ENCODE measurements at regions not wholly inside any gene's neighbourhood (a gene's known extent, or its start where the extent isn't known, plus 50 kb on each side); places are given as distances from the start of the nearest gene placed in this dataset.

DNA sequence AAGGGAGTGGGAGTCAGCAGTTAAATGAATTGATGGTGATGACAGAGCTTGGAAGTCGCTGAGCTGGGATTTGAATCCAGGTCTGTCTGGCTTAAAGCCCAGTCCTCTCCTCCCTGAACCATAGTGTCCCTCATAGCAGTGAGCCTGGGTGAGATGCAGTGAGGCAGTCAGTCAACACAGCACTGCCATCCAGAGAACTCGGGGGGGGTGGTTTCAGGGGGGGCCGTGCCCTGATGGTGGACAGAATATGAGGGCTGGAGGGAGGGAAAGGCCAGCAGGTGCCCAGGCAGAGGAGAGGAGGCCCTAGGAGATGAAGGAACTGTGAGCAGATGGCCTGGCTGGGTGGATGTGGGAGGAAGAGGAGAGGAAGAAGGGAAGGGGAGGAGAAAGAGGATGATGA, 405.6 kb downstream of the PTPRU start:
- Histone ChIP-seq H3K9ac (ENCODE audit: low read length in 2 of 2) (no peak overlapping the region), H3K9me3 (ENCODE audit: control insufficient read depth in 2 of 2, low read length in 2 of 2) (no peaks in the 10 kb centered on the region), H3K27ac (ENCODE audit: low read length) (no peak overlapping the region), H3K4me1 (ENCODE audit: control insufficient read depth, insufficient read depth, low read length) (no peaks in the 10 kb centered on the region), H3K4me3 (ENCODE audit: low read length in 2 of 2) (no peak overlapping the region), H3K36me3 (ENCODE audit: control insufficient read depth in 2 of 2, insufficient read depth in 2 of 2, low read length in 2 of 2) (no peaks in the 10 kb centered on the region), H3K27me3 (ENCODE audit: control insufficient read depth in 1 of 2, insufficient read depth in 2 of 2, low read length in 2 of 2) (peaks cover 3 to 6% of the 10 kb centered on the region in 2 donors)

DNA sequence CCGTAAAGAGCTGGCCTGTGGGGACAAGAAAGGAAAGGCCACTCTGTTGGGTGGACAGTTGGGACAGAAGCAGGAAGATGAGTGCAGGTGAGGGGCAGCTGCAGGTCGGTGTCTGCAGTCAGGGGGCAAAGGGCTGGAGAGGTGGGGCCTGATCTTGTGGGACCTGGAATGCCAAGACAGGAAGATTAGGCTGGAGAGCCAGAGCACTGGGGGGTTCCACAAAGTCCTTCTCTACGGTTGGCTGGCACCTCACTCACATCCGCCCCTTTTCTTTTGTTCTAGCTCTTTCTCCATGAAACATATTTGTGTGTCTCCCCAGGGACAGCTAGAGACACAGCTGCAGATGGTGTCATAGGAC, 404.1 kb downstream of the PTPRU start:
- Histone ChIP-seq H3K4me3 (ENCODE audit: low read length in 2 of 2) (no peak overlapping the region), H3K9ac (ENCODE audit: low read length in 2 of 2) (no peak overlapping the region), H3K4me1 (ENCODE audit: control insufficient read depth, insufficient read depth, low read length) (no peaks in the 10 kb centered on the region), H3K27me3 (ENCODE audit: control insufficient read depth in 1 of 2, insufficient read depth in 2 of 2, low read length in 2 of 2) (peaks cover 2 to 6% of the 10 kb centered on the region in 2 donors), H3K27ac (ENCODE audit: low read length) (no peak overlapping the region), H3K36me3 (ENCODE audit: control insufficient read depth in 2 of 2, insufficient read depth in 2 of 2, low read length in 2 of 2) (no peaks in the 10 kb centered on the region), H3K9me3 (ENCODE audit: control insufficient read depth in 2 of 2, low read length in 2 of 2) (no peaks in the 10 kb centered on the region)

GRCh38 chr1:29639741-29640427, 403.6 kb downstream of the PTPRU start:
- no peak overlapping the region for H3K4me3 ChIP-seq (ENCODE audit: low read length in 2 of 2)
- H3K36me3 ChIP-seq (ENCODE audit: control insufficient read depth in 2 of 2, insufficient read depth in 2 of 2, low read length in 2 of 2): no peaks in the 10 kb centered on the region
- no peak overlapping the region for H3K9ac ChIP-seq (ENCODE audit: low read length in 2 of 2)
- H3K27me3 ChIP-seq (ENCODE audit: control insufficient read depth in 1 of 2, insufficient read depth in 2 of 2, low read length in 2 of 2): peaks cover 6% of the 10 kb centered on the region in 2 donors
- H3K27ac ChIP-seq (ENCODE audit: low read length): no peak overlapping the region
- no peaks in the 10 kb centered on the region for H3K9me3 ChIP-seq (ENCODE audit: control insufficient read depth in 2 of 2, low read length in 2 of 2)
- no peaks in the 10 kb centered on the region for H3K4me1 ChIP-seq (ENCODE audit: control insufficient read depth, insufficient read depth, low read length)

DNA sequence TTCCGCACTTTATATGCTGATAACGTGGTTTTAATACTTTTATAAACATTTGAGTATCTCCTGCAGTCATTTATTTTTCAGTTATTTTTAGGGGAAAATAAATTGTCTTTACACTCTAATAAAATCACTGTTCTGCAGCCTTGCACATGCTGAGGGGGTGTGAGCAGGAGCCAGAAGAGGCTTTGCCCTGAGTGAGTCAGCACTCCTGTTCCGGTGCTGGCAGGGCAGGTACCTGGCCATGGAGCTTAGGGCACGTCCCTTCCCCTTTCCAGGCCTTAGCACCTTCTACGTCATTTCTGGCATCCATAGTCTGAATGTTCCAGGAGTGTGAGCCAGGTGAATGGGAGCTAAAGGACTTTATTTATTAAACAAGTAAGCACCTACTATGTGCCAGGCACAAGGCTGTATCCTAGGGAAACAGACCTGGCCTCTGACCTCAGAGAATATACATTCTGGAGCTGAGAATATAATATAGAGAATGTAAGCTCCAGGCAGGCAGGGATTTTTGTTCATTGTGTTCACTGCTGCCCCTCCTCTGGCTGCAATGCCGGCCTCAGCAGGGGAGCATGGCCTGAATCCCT, 402.9 kb downstream of the PTPRU start:
- Histone ChIP-seq H3K4me3 (ENCODE audit: low read length in 2 of 2) (no peak overlapping the region), H3K4me1 (ENCODE audit: control insufficient read depth, insufficient read depth, low read length) (no peaks in the 10 kb centered on the region), H3K9ac (ENCODE audit: low read length in 2 of 2) (no peak overlapping the region), H3K36me3 (ENCODE audit: control insufficient read depth in 2 of 2, insufficient read depth in 2 of 2, low read length in 2 of 2) (no peaks in the 10 kb centered on the region), H3K27me3 (ENCODE audit: control insufficient read depth in 1 of 2, insufficient read depth in 2 of 2, low read length in 2 of 2) (peaks cover 6 to 10% of the 10 kb centered on the region in 2 donors), H3K27ac (ENCODE audit: low read length) (no peak overlapping the region), H3K9me3 (ENCODE audit: control insufficient read depth in 2 of 2, low read length in 2 of 2) (no peaks in the 10 kb centered on the region)

DNA sequence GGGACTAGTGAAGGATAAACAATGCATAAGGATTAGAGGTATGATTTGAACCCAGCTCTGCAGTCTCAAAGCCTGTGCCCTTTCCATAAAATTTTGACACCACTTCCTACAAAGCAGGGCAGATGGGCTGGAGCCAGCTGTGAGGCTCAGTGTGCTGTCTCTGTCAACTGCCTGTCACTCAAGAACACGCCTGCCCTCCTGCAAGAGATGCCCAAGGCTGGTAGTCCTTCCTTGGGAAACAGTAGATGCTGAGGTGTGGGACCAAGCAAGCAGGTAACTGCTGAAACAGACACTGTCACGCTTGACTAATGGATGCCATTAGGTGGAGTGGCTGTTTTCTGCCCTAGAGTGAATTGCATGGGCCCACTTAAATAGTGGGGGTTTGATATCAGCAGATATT, 402.0 kb downstream of the PTPRU start:
- H3K27ac ChIP-seq (ENCODE audit: low read length): no peak overlapping the region
- H3K27me3 ChIP-seq (ENCODE audit: control insufficient read depth in 1 of 2, insufficient read depth in 2 of 2, low read length in 2 of 2): peaks cover 9 to 10% of the 10 kb centered on the region in 2 donors
- H3K9me3 ChIP-seq (ENCODE audit: control insufficient read depth in 2 of 2, low read length in 2 of 2): no peaks in the 10 kb centered on the region
- no peak overlapping the region for H3K4me3 ChIP-seq (ENCODE audit: low read length in 2 of 2)
- no peaks in the 10 kb centered on the region for H3K4me1 ChIP-seq (ENCODE audit: control insufficient read depth, insufficient read depth, low read length)
- no peak overlapping the region for H3K9ac ChIP-seq (ENCODE audit: low read length in 2 of 2)
- H3K36me3 ChIP-seq (ENCODE audit: control insufficient read depth in 2 of 2, insufficient read depth in 2 of 2, low read length in 2 of 2): no peaks in the 10 kb centered on the region

GRCh38 chr1:29636936-29637335, 400.6 kb downstream of the PTPRU start:
- peaks cover 6 to 10% of the 10 kb centered on the region in 2 donors for H3K27me3 ChIP-seq (ENCODE audit: control insufficient read depth in 1 of 2, insufficient read depth in 2 of 2, low read length in 2 of 2)
- no peak overlapping the region for H3K9ac ChIP-seq (ENCODE audit: low read length in 2 of 2)
- no peaks in the 10 kb centered on the region for H3K36me3 ChIP-seq (ENCODE audit: control insufficient read depth in 2 of 2, insufficient read depth in 2 of 2, low read length in 2 of 2)
- H3K4me3 ChIP-seq (ENCODE audit: low read length in 2 of 2): no peak overlapping the region
- no peaks in the 10 kb centered on the region for H3K9me3 ChIP-seq (ENCODE audit: control insufficient read depth in 2 of 2, low read length in 2 of 2)
- no peak overlapping the region for H3K27ac ChIP-seq (ENCODE audit: low read length)
- no peaks in the 10 kb centered on the region for H3K4me1 ChIP-seq (ENCODE audit: control insufficient read depth, insufficient read depth, low read length)

- no peak overlapping the region for H3K27ac ChIP-seq (ENCODE audit: low read length)
- no peaks in the 10 kb centered on the region for H3K4me1 ChIP-seq (ENCODE audit: control insufficient read depth, insufficient read depth, low read length)
- no peak overlapping the region for H3K4me3 ChIP-seq (ENCODE audit: low read length in 2 of 2)
- peaks cover 4 to 10% of the 10 kb centered on the region in 2 donors for H3K27me3 ChIP-seq (ENCODE audit: control insufficient read depth in 1 of 2, insufficient read depth in 2 of 2, low read length in 2 of 2)
- no peaks in the 10 kb centered on the region for H3K9me3 ChIP-seq (ENCODE audit: control insufficient read depth in 2 of 2, low read length in 2 of 2)
- no peak overlapping the region for H3K9ac ChIP-seq (ENCODE audit: low read length in 2 of 2)
- no peaks in the 10 kb centered on the region for H3K36me3 ChIP-seq (ENCODE audit: control insufficient read depth in 2 of 2, insufficient read depth in 2 of 2, low read length in 2 of 2)
Observed at GRCh38 chr1:29635501-29636263, 399.4 kb downstream of the PTPRU start.

GRCh38 chr1:29634746-29635335, 398.5 kb downstream of the PTPRU start:
- no peaks in the 10 kb centered on the region for H3K4me1 ChIP-seq (ENCODE audit: control insufficient read depth, insufficient read depth, low read length)
- H3K9me3 ChIP-seq (ENCODE audit: control insufficient read depth in 2 of 2, low read length in 2 of 2): no peaks in the 10 kb centered on the region
- H3K9ac ChIP-seq (ENCODE audit: low read length in 2 of 2): no peak overlapping the region
- peaks cover 4 to 10% of the 10 kb centered on the region in 2 donors for H3K27me3 ChIP-seq (ENCODE audit: control insufficient read depth in 1 of 2, insufficient read depth in 2 of 2, low read length in 2 of 2)
- H3K27ac ChIP-seq (ENCODE audit: low read length): no peak overlapping the region
- H3K4me3 ChIP-seq (ENCODE audit: low read length in 2 of 2): no peak overlapping the region
- H3K36me3 ChIP-seq (ENCODE audit: control insufficient read depth in 2 of 2, insufficient read depth in 2 of 2, low read length in 2 of 2): no peaks in the 10 kb centered on the region

- H3K4me1 ChIP-seq (ENCODE audit: control insufficient read depth, insufficient read depth, low read length): no peaks in the 10 kb centered on the region
- H3K9ac ChIP-seq (ENCODE audit: low read length in 2 of 2): no peak overlapping the region
- H3K36me3 ChIP-seq (ENCODE audit: control insufficient read depth in 2 of 2, insufficient read depth in 2 of 2, low read length in 2 of 2): no peaks in the 10 kb centered on the region
- no peak overlapping the region for H3K4me3 ChIP-seq (ENCODE audit: low read length in 2 of 2)
- peaks cover 6 to 10% of the 10 kb centered on the region in 2 donors for H3K27me3 ChIP-seq (ENCODE audit: control insufficient read depth in 1 of 2, insufficient read depth in 2 of 2, low read length in 2 of 2)
- no peaks in the 10 kb centered on the region for H3K9me3 ChIP-seq (ENCODE audit: control insufficient read depth in 2 of 2, low read length in 2 of 2)
- no peak overlapping the region for H3K27ac ChIP-seq (ENCODE audit: low read length)
Observed at GRCh38 chr1:29634324-29634723, 398.0 kb downstream of the PTPRU start.

GRCh38 chr1:29633771-29634170, 397.4 kb downstream of the PTPRU start:
- Histone ChIP-seq H3K4me3 (ENCODE audit: low read length in 2 of 2) (no peak overlapping the region), H3K9ac (ENCODE audit: low read length in 2 of 2) (no peak overlapping the region), H3K27me3 (ENCODE audit: control insufficient read depth in 1 of 2, insufficient read depth in 2 of 2, low read length in 2 of 2) (peaks cover 6 to 10% of the 10 kb centered on the region in 2 donors), H3K27ac (ENCODE audit: low read length) (no peak overlapping the region), H3K9me3 (ENCODE audit: control insufficient read depth in 2 of 2, low read length in 2 of 2) (peaks cover 0 to 2% of the 10 kb centered on the region in 2 donors), H3K36me3 (ENCODE audit: control insufficient read depth in 2 of 2, insufficient read depth in 2 of 2, low read length in 2 of 2) (no peaks in the 10 kb centered on the region), H3K4me1 (ENCODE audit: control insufficient read depth, insufficient read depth, low read length) (no peaks in the 10 kb centered on the region)
